IMR-90 (cell line): ENCODE measurements at regions not wholly inside any gene's neighbourhood (a gene's known extent, or its start where the extent isn't known, plus 50 kb on each side); places are given as distances from the start of the nearest gene placed in this dataset.

Experiments
- ATAC-seq: fragments of 200-7000 bp; cut with Tn5 transposase; 2 replicates; pipeline ENCODE4 v1.9.1; 2020; ENCODE audit warnings: low read depth, mild to moderate bottlenecking, moderate library complexity
- BruUV-seq: library from RNA; stranded (reverse); fragments of 400-500 nt; replicated peaks from 2 replicates; lab custom pipeline; 2021; lab: Mats Ljungman, UMichigan
- CTCF ChIA-PET: fragments of 300-600 bp; formaldehyde crosslinking; extraction: SDS; loops from one replicate; lab custom pipeline; 2021; ENCODE audit warnings: antibody characterized with exemption; lab: Yijun Ruan, JAX
- POLR2A ChIA-PET: fragments of 300-600 bp; sonication (Branson Sonifier 250); formaldehyde crosslinking; loops from one replicate; lab custom pipeline; 2022; ENCODE audit warnings: antibody characterized with exemption; ENCODE audit not compliant: unreplicated experiment; lab: Charles Lee
- DNase-seq: peaks from one replicate; pipeline ENCODE4 v3.0.0; 2013
- H2AFZ ChIP-seq: replicated peaks from 2 replicates; pipeline ENCODE3; 2013; ENCODE audit warnings: low read length, mild to moderate bottlenecking; ENCODE audit not compliant: poor library complexity
- H2AK5ac ChIP-seq: 2 replicates; pipeline ENCODE4 v1.6.1; 2013; ENCODE audit warnings: low read depth, low read length, inconsistent platforms
- H2AK9ac ChIP-seq: replicated peaks from 2 replicates; pipeline ENCODE3; 2013; ENCODE audit warnings: mild to moderate bottlenecking, low read depth, low read length, moderate library complexity; ENCODE audit not compliant: poor library complexity
- H2BK120ac ChIP-seq: 2 replicates; pipeline ENCODE4 v1.6.1; 2013; ENCODE audit warnings: low read depth, low read length, inconsistent platforms
- H2BK15ac ChIP-seq: 3 replicates; pipeline ENCODE4 v1.6.1; 2013; ENCODE audit warnings: low read depth, low read length, inconsistent platforms
- H2BK20ac ChIP-seq: 2 replicates; pipeline ENCODE4 v1.6.1; 2013; ENCODE audit warnings: low read depth, mild to moderate bottlenecking, inconsistent platforms, low read length, moderate library complexity
- H2BK5ac ChIP-seq: 2 replicates; pipeline ENCODE4 v1.6.1; 2013; ENCODE audit warnings: mild to moderate bottlenecking, low read depth, low read length, inconsistent platforms; ENCODE audit not compliant: poor library complexity, severe bottlenecking
- H3K14ac ChIP-seq: replicated peaks from 2 replicates; pipeline ENCODE4 v1.6.1; 2013; ENCODE audit warnings: low read depth, low read length, inconsistent platforms
- H3K18ac ChIP-seq: 2 replicates; pipeline ENCODE4 v1.6.1; 2013; ENCODE audit warnings: low read depth, low read length, control low read depth
- H3K23ac ChIP-seq: 2 replicates; pipeline ENCODE4 v1.6.1; 2013; ENCODE audit warnings: low read depth, low read length, inconsistent platforms
- H3K27ac ChIP-seq: 2 replicates; pipeline ENCODE4 v1.5.1; 2013; ENCODE audit warnings: mild to moderate bottlenecking, control low read depth, low read length; ENCODE audit not compliant: insufficient read depth
- H3K27me3 ChIP-seq: 2 replicates; pipeline ENCODE4 v1.6.1; 2013; ENCODE audit warnings: low read length; ENCODE audit not compliant: control insufficient read depth, insufficient read depth
- H3K36me3 ChIP-seq: 2 replicates; pipeline ENCODE4 v1.6.1; 2013; ENCODE audit warnings: low read length, mixed read lengths; ENCODE audit not compliant: control insufficient read depth, insufficient read depth
- H3K4ac ChIP-seq: 2 replicates; pipeline ENCODE4 v1.6.1; 2013; ENCODE audit warnings: low read depth, low read length, inconsistent platforms
- H3K4me1 ChIP-seq: 2 replicates; pipeline ENCODE4 v1.6.1; 2013; ENCODE audit warnings: low read length, mixed read lengths; ENCODE audit not compliant: control insufficient read depth, insufficient read depth
- H3K4me2 ChIP-seq: 2 replicates; pipeline ENCODE4 v1.6.1; 2013; ENCODE audit warnings: low read depth, mild to moderate bottlenecking, control low read depth, low read length, moderate library complexity
- H3K4me3 ChIP-seq: 2 replicates; pipeline ENCODE4 v1.5.1; 2013; ENCODE audit warnings: low read depth, mild to moderate bottlenecking, control low read depth, low read length, moderate library complexity; ENCODE audit not compliant: insufficient read depth
- H3K56ac ChIP-seq: 2 replicates; pipeline ENCODE4 v1.6.1; 2013; ENCODE audit warnings: low read length, inconsistent platforms; ENCODE audit not compliant: insufficient read depth; ENCODE audit errors: extremely low read depth
- H3K79me1 ChIP-seq, 2 experiments: 2 replicates each; pipeline ENCODE4 v1.6.1; 2013; ENCODE audit warnings: low read length in 2 of 2, inconsistent platforms in 1 of 2, low read depth in 1 of 2
- H3K9ac ChIP-seq: 2 replicates; pipeline ENCODE4 v1.6.1; 2013; ENCODE audit warnings: low read depth, low read length, control low read depth
- H3K9me1 ChIP-seq: 2 replicates; pipeline ENCODE4 v1.6.1; 2013; ENCODE audit warnings: low read length, inconsistent platforms; ENCODE audit not compliant: insufficient read depth
- H3K9me3 ChIP-seq: 2 replicates; pipeline ENCODE4 v1.6.1; 2013; ENCODE audit warnings: low read length; ENCODE audit not compliant: control insufficient read depth, insufficient read depth
- H4K20me1 ChIP-seq: 2 replicates; pipeline ENCODE4 v1.6.1; 2013; ENCODE audit warnings: low read length, inconsistent platforms; ENCODE audit not compliant: insufficient read depth
- H4K5ac ChIP-seq: 2 replicates; pipeline ENCODE4 v1.6.1; 2013; ENCODE audit warnings: mild to moderate bottlenecking, low read depth, low read length, control low read depth
- H4K8ac ChIP-seq, 2 experiments: 2 replicates each; pipeline ENCODE4 v1.6.1; 2013; ENCODE audit warnings: low read depth in 2 of 2, low read length in 2 of 2, control low read depth in 1 of 2, inconsistent platforms in 1 of 2
- H4K91ac ChIP-seq: 2 replicates; pipeline ENCODE4 v1.6.1; 2013; ENCODE audit warnings: low read depth, low read length, inconsistent platforms; ENCODE audit not compliant: insufficient read depth
- BHLHE40 ChIP-seq: fragments of 150-350 bp; IDR thresholded peaks from 2 replicates; pipeline ENCODE4 v1.6.1; 2016; ENCODE audit warnings: mild to moderate bottlenecking, low read depth, low read length
- CEBPB ChIP-seq: IDR thresholded peaks from 2 replicates; pipeline ENCODE4 v1.6.1; 2012; ENCODE audit warnings: low read depth, low read length, improper control_type of control experiment
- CHD1 ChIP-seq: IDR thresholded peaks from 2 replicates; pipeline ENCODE4 v1.6.1; 2012; ENCODE audit warnings: low read depth, low read length, improper control_type of control experiment
- CTCF ChIP-seq: conservative IDR thresholded peaks from 2 replicates; pipeline ENCODE4 v1.5.1; 2012; ENCODE audit warnings: mild to moderate bottlenecking, low read depth, low read length, improper control_type of control experiment
- ELK1 ChIP-seq: fragments of 150-350 bp; IDR thresholded peaks from 2 replicates; pipeline ENCODE4 v1.6.1; 2016; ENCODE audit warnings: low read depth, mild to moderate bottlenecking, low read length, moderate library complexity, borderline replicate concordance
- FOS ChIP-seq: fragments of 150-350 bp; IDR thresholded peaks from 2 replicates; pipeline ENCODE4 v1.6.1; 2016; ENCODE audit warnings: low read depth, low read length
- MAFK ChIP-seq: IDR thresholded peaks from 2 replicates; pipeline ENCODE4 v1.6.1; 2012; ENCODE audit warnings: low read depth, low read length, improper control_type of control experiment
- MAZ ChIP-seq: IDR thresholded peaks from 2 replicates; pipeline ENCODE4 v1.6.1; 2012; ENCODE audit warnings: low read depth, mild to moderate bottlenecking, low read length, improper control_type of control experiment, moderate library complexity, borderline replicate concordance
- MXI1 ChIP-seq: IDR thresholded peaks from 2 replicates; pipeline ENCODE4 v1.6.1; 2012; ENCODE audit warnings: low read depth, mild to moderate bottlenecking, low read length, moderate library complexity, borderline replicate concordance
- NFE2L2 ChIP-seq: fragments of 150-350 bp; IDR thresholded peaks from 2 replicates; pipeline ENCODE4 v1.6.1; 2016; ENCODE audit warnings: low read depth, mild to moderate bottlenecking, low read length
- POLR2A ChIP-seq: IDR thresholded peaks from 2 replicates; pipeline ENCODE4 v1.6.1; 2012; ENCODE audit warnings: mild to moderate bottlenecking, low read depth, low read length
- RCOR1 ChIP-seq: IDR thresholded peaks from 2 replicates; pipeline ENCODE4 v1.6.1; 2012; ENCODE audit warnings: mild to moderate bottlenecking, low read length, improper control_type of control experiment; ENCODE audit not compliant: insufficient replicate concordance
- RFX5 ChIP-seq: IDR thresholded peaks from 2 replicates; pipeline ENCODE4 v1.8.0; 2012; ENCODE audit warnings: low read depth, mild to moderate bottlenecking, low read length, moderate library complexity
- SMC3 ChIP-seq: fragments of 150-350 bp; IDR thresholded peaks from 2 replicates; pipeline ENCODE4 v1.6.1; 2016; ENCODE audit warnings: low read depth, mild to moderate bottlenecking, antibody characterized with exemption, low read length, moderate library complexity
- WGBS, 2 experiments: methylation state at CpG; one replicate each; pipeline versions ENCODE4 v1.1.5 to v1.1.7; 2013; ENCODE audit warnings: missing lambda C conversion rate in 2 of 2; ENCODE audit not compliant: insufficient read length in 1 of 2; ENCODE audit errors: extremely low coverage in 2 of 2; 5-methylcytosine and 5-hydroxymethylcytosine counted together
- dilution Hi-C: fragments of 300-500 bp; cut with HindIII; formaldehyde crosslinking; loops from one replicate; pipeline ENCODE4 v1.14.3; 2018; ENCODE audit warnings: low sequenced_read_pairs; ENCODE audit not compliant: unreplicated experiment
- in situ Hi-C: fragments of 300-500 bp; cut with MboI; formaldehyde crosslinking; loops from 3 replicates; pipeline ENCODE4 v1.14.3; 2019; ENCODE audit warnings: low sequenced_read_pairs, inconsistent platforms, mixed read lengths
- intact Hi-C: fragments of 100-400 bp; cut with micrococcal nuclease; formaldehyde crosslinking; loops from 2 replicates; pipeline ENCODE4 v1.10.0; 2022

- ChIA-PET POLR2A (no interaction called here), CTCF (no interaction called here)
Measured at GRCh38 chr19:27764186-27764804, 1448.7 kb downstream of the UQCRFS1 start.

More at GRCh38 chr19:27764186-27764804, 1448.7 kb downstream of the UQCRFS1 start:
- Histone ChIP-seq H2AK9ac (no peak overlapping the region), H3K4me3 (no peak overlapping the region), H3K4me1 (no peaks in the 10 kb centered on the region), H3K56ac (no peak overlapping the region), H3K18ac (no peak overlapping the region), H2AK5ac (no peak overlapping the region), H2BK120ac (no peak overlapping the region), H2AFZ (no peak overlapping the region), H3K9me1 (no peaks in the 10 kb centered on the region), H2BK5ac (no peak overlapping the region), H3K4ac (no peak overlapping the region), H3K23ac (no peak overlapping the region), H4K91ac (no peak overlapping the region), H3K36me3 (no peaks in the 10 kb centered on the region), H2BK20ac (no peak overlapping the region), H4K20me1 (no peaks in the 10 kb centered on the region), H3K14ac (no peak overlapping the region), H3K9me3 (peaks cover 21% of the 10 kb centered on the region), H3K27me3 (no peaks in the 10 kb centered on the region), H3K9ac (no peak overlapping the region), H4K8ac (no peak overlapping the region), H3K79me1 (no peaks in the 10 kb centered on the region), H2BK15ac (no peak overlapping the region), H3K4me2 (no peak overlapping the region), H4K5ac (no peak overlapping the region), H3K27ac (no peak overlapping the region)
- no TSS peak for BruUV-seq
- in situ Hi-C loops (no loop called here), intact Hi-C loops (no loop called here), dilution Hi-C loops (no loop called here)
- WGBS, 2 experiments: 80% methylated on average over 2 of the region's 5 CpGs; no CpG with 5 or more reads in 1 of the 2 experiments
- no peak for DNase-seq
- no peak for TF ChIP-seq MAZ
- TF ChIP-seq MAFK: no peak
- no peak for TF ChIP-seq ELK1
- no peak for TF ChIP-seq BHLHE40
- TF ChIP-seq RFX5: no peak
- TF ChIP-seq SMC3: no peak
- no peak for TF ChIP-seq CHD1
- TF ChIP-seq POLR2A: no peak
- TF ChIP-seq MXI1: no peak
- no peak for TF ChIP-seq CTCF
- no peak for TF ChIP-seq FOS
- no peak for TF ChIP-seq RCOR1
- no peak for TF ChIP-seq CEBPB
- TF ChIP-seq NFE2L2: no peak
- ATAC-seq: no peak
